H1 (cell line): ENCODE measurements at regions not wholly inside any gene's neighbourhood (a gene's known extent, or its start where the extent isn't known, plus 50 kb on each side); places are given as distances from the start of the nearest gene placed in this dataset.

Experiments
- CTCF ChIA-PET: fragments of 300-600 bp; sonication (Branson Sonifier 250); formaldehyde crosslinking; loops from one replicate; lab custom pipeline; 2021; ENCODE audit not compliant: partially characterized antibody; lab: Charles Lee
- POLR2A ChIA-PET: fragments of 300-600 bp; sonication (Branson Sonifier 250); formaldehyde crosslinking; loops from one replicate; lab custom pipeline; 2021; ENCODE audit warnings: inconsistent platforms; ENCODE audit not compliant: partially characterized antibody; lab: Charles Lee
- DNase-seq, 2 experiments: peaks; one replicate each; pipeline versions ENCODE4 v3.0.0 to v3.0.0-alpha.2; 2010 to 2022; ENCODE audit warnings: low spot score in 2 of 2, low read depth in 1 of 2, mixed read lengths in 1 of 2
- FAIRE-seq: peaks from 2 replicates; lab custom pipeline; 2011; peaks lifted over from hg19 to GRCh38; lab: Jason Lieb, UNC
- H2AFZ ChIP-seq: 2 replicates; pipeline ENCODE4 v1.8.1; 2012; ENCODE audit warnings: low read length, inconsistent platforms
- H2AK5ac ChIP-seq: 2 replicates; pipeline ENCODE4 v1.6.1; 2013; ENCODE audit warnings: low read depth, low read length
- H2BK120ac ChIP-seq: replicated peaks from 2 replicates; pipeline ENCODE3; 2013; ENCODE audit warnings: low read depth, low read length, inconsistent platforms
- H2BK12ac ChIP-seq: 2 replicates; pipeline ENCODE4 v1.6.1; 2013; ENCODE audit warnings: low read depth, low read length
- H2BK15ac ChIP-seq: 2 replicates; pipeline ENCODE4 v1.6.1; 2013; ENCODE audit warnings: low read length
- H2BK20ac ChIP-seq: 2 replicates; pipeline ENCODE4 v1.6.1; 2013; ENCODE audit warnings: low read length
- H2BK5ac ChIP-seq: 2 replicates; pipeline ENCODE4 v1.6.1; 2013; ENCODE audit warnings: low read depth, low read length
- H3K14ac ChIP-seq: 2 replicates; pipeline ENCODE4 v1.6.1; 2013; ENCODE audit warnings: inconsistent platforms; ENCODE audit not compliant: insufficient read length
- H3K18ac ChIP-seq: 2 replicates; pipeline ENCODE4 v1.6.1; 2013; ENCODE audit warnings: low read length; ENCODE audit errors: extremely low read depth
- H3K23ac ChIP-seq: 2 replicates; pipeline ENCODE4 v1.6.1; 2013; ENCODE audit warnings: inconsistent platforms; ENCODE audit not compliant: insufficient read length
- H3K23me2 ChIP-seq: 2 replicates; pipeline ENCODE4 v1.6.1; 2013; ENCODE audit warnings: low read depth, low read length
- H3K27ac ChIP-seq: 2 replicates; pipeline ENCODE4 v1.6.1; 2011; ENCODE audit warnings: low read depth, low read length, inconsistent platforms
- H3K27me3 ChIP-seq, 4 experiments: replicated peaks in 1 of 4; 1 replicate in 1 of 4; 2 replicates in 3 of 4; pipeline versions ENCODE4 v1.6.1 to v1.8.1; 2011 to 2013; ENCODE audit warnings: low read length in 3 of 4, mild to moderate bottlenecking in 3 of 4, inconsistent platforms in 2 of 4, mixed read lengths in 2 of 4, moderate library complexity in 1 of 4; ENCODE audit not compliant: control insufficient read depth in 3 of 4, insufficient read depth in 3 of 4; ENCODE audit errors: extremely low read depth in 1 of 4
- H3K36me3 ChIP-seq, 4 experiments: 2 replicates each; pipeline versions ENCODE4 v1.6.1 to v1.8.1; 2011 to 2013; ENCODE audit warnings: mild to moderate bottlenecking in 4 of 4, low read length in 3 of 4, moderate library complexity in 2 of 4, control low read depth in 1 of 4, inconsistent platforms in 1 of 4; ENCODE audit not compliant: insufficient read depth in 4 of 4, control insufficient read depth in 2 of 4
- H3K4ac ChIP-seq: replicated peaks from 2 replicates; pipeline ENCODE3; 2013; ENCODE audit warnings: low read length, low read depth, mixed read lengths, inconsistent platforms; ENCODE audit not compliant: insufficient read length
- H3K4me1 ChIP-seq, 4 experiments: replicated peaks in 1 of 4; 1 replicate in 1 of 4; 2 replicates in 3 of 4; pipeline versions ENCODE4 v1.6.1 to v1.8.1; 2011 to 2013; ENCODE audit warnings: low read length in 3 of 4, inconsistent platforms in 2 of 4, mixed read lengths in 1 of 4; ENCODE audit not compliant: insufficient read depth in 4 of 4, control insufficient read depth in 3 of 4
- H3K4me2 ChIP-seq, 2 experiments: 2 replicates each; pipeline versions ENCODE4 v1.6.1 to v1.8.1; 2011 to 2013; ENCODE audit warnings: low read depth in 2 of 2, low read length in 2 of 2, control low read depth in 1 of 2, inconsistent platforms in 1 of 2, mild to moderate bottlenecking in 1 of 2; ENCODE audit not compliant: insufficient read depth in 1 of 2
- H3K4me3 ChIP-seq, 4 experiments: fragments of 200-600, 300-600 bp in 1 of 4; sonication (generic), shearing (Covaris generic), sonication (Bioruptor Twin) in 1 of 4; 2 replicates each; pipeline versions ENCODE4 v1.5.1 to v1.8.1; 2011 to 2016; ENCODE audit warnings: low read length in 4 of 4, low read depth in 3 of 4, control low read depth in 2 of 4, inconsistent platforms in 2 of 4, mild to moderate bottlenecking in 2 of 4, mixed read lengths in 1 of 4, moderate library complexity in 1 of 4; ENCODE audit not compliant: insufficient read depth in 2 of 4; ENCODE audit errors: extremely low read depth in 1 of 4
- H3K56ac ChIP-seq: replicated peaks from 2 replicates; pipeline ENCODE3; 2013; ENCODE audit warnings: low read depth, mild to moderate bottlenecking, mixed read lengths, low read length, inconsistent platforms; ENCODE audit not compliant: insufficient read length
- H3K79me1 ChIP-seq: 2 replicates; pipeline ENCODE4 v1.6.1; 2013; ENCODE audit warnings: low read depth, low read length, control low read depth
- H3K79me2 ChIP-seq, 2 experiments: 2 replicates each; pipeline versions ENCODE4 v1.6.1 to v1.8.1; 2012 to 2013; ENCODE audit warnings: low read length in 2 of 2, mild to moderate bottlenecking in 2 of 2, inconsistent platforms in 1 of 2; ENCODE audit not compliant: insufficient read depth in 2 of 2, control insufficient read depth in 1 of 2
- H3K9ac ChIP-seq, 4 experiments: replicated peaks in 1 of 4; 1 replicate in 1 of 4; 2 replicates in 3 of 4; pipeline versions ENCODE4 v1.6.1 to v1.8.1; 2011 to 2013; ENCODE audit warnings: low read depth in 3 of 4, low read length in 3 of 4, control low read depth in 2 of 4, mild to moderate bottlenecking in 2 of 4, moderate library complexity in 2 of 4, inconsistent platforms in 1 of 4; ENCODE audit errors: extremely low read depth in 1 of 4
- H3K9me3 ChIP-seq, 2 experiments: 2 replicates each; pipeline versions ENCODE4 v1.6.1 to v1.8.1; 2012 to 2013; ENCODE audit warnings: mild to moderate bottlenecking in 2 of 2, moderate library complexity in 2 of 2, control low read depth in 1 of 2, inconsistent platforms in 1 of 2, low read depth in 1 of 2, low read length in 1 of 2, mixed read lengths in 1 of 2; ENCODE audit not compliant: insufficient read depth in 2 of 2
- H4K20me1 ChIP-seq, 2 experiments: replicated peaks in 1 of 2; 2 replicates each; pipeline versions ENCODE3 to v1.8.1; 2011 to 2013; ENCODE audit warnings: inconsistent platforms in 2 of 2, low read length in 2 of 2, mild to moderate bottlenecking in 1 of 2; ENCODE audit not compliant: insufficient read depth in 2 of 2, control insufficient read depth in 1 of 2
- H4K5ac ChIP-seq: 2 replicates; pipeline ENCODE4 v1.6.1; 2013; ENCODE audit warnings: low read length, low read depth, mixed read lengths, inconsistent platforms; ENCODE audit not compliant: insufficient read length
- H4K8ac ChIP-seq: 2 replicates; pipeline ENCODE4 v1.8.0; 2013; ENCODE audit warnings: mild to moderate bottlenecking, moderate library complexity, low read length, inconsistent platforms; ENCODE audit not compliant: insufficient read depth; ENCODE audit errors: extremely low read depth
- H4K91ac ChIP-seq: replicated peaks from 2 replicates; pipeline ENCODE3; 2013; ENCODE audit warnings: low read length, mixed read lengths, inconsistent platforms; ENCODE audit not compliant: insufficient read length
- BCL11A ChIP-seq, 2 experiments: IDR thresholded peaks; one replicate each; pipeline ENCODE4 v1.6.1; 2011; ENCODE audit warnings: low read depth in 2 of 2, low read length in 2 of 2, mild to moderate bottlenecking in 2 of 2
- GABPA ChIP-seq: IDR thresholded peaks from 2 replicates; pipeline ENCODE4 v1.6.1; 2011; ENCODE audit warnings: mild to moderate bottlenecking, low read length, moderate library complexity, borderline replicate concordance; ENCODE audit not compliant: insufficient read depth
- POU5F1 ChIP-seq: IDR thresholded peaks from 2 replicates; pipeline ENCODE4 v1.6.1; 2011; ENCODE audit warnings: low read depth, mild to moderate bottlenecking, low read length, moderate library complexity
- RAD21 ChIP-seq, 2 experiments: IDR thresholded peaks in 1 of 2; conservative IDR thresholded peaks in 1 of 2; 2 replicates each; pipeline ENCODE4 v1.6.1; 2011; ENCODE audit warnings: low read depth in 2 of 2, low read length in 2 of 2, improper control_type of control experiment in 1 of 2, inconsistent platforms in 1 of 2, mild to moderate bottlenecking in 1 of 2, moderate library complexity in 1 of 2
- WGBS, 2 experiments: shearing (Covaris generic) in 1 of 2; methylation state at CpG; one replicate each; pipeline versions ENCODE4 v1.1.6 to v1.1.7; 2013 to 2015; ENCODE audit warnings: low lambda C conversion rate in 2 of 2, mixed read lengths in 2 of 2, inconsistent platforms in 1 of 2, low coverage in 1 of 2, missing lambda C conversion rate in 1 of 2; ENCODE audit not compliant: insufficient replicate concordance in 2 of 2, insufficient coverage in 1 of 2, insufficient read length in 1 of 2; ENCODE audit errors: extremely low coverage in 1 of 2, missing lambda C conversion rate in 1 of 2; 5-methylcytosine and 5-hydroxymethylcytosine counted together

- WGBS, 2 experiments = 86% methylated on average over 6 of the region's 6 CpGs; no CpG with 5 or more reads in 1 of the 2 experiments
- Histone ChIP-seq H2BK5ac (no peak overlapping the region), H3K23me2 (no peaks in the 10 kb centered on the region; the same call in 1 of the 2 replicates), H3K79me2 (no peaks in the 10 kb centered on the region), H2BK12ac (no peak overlapping the region), H2AK5ac (no peak overlapping the region), H3K4me3 (no peak overlapping the region), H3K56ac (no peak overlapping the region), H3K9me3 (no peaks in the 10 kb centered on the region), H3K4me1 (peaks cover 0 to 4% (median 0%) of the 10 kb centered on the region in 4 experiments; a peak in 1 of 7 replicates), H3K23ac (no peak overlapping the region), H3K9ac (no peak overlapping the region), H3K4ac (no peak overlapping the region), H3K18ac (no peak overlapping the region), H3K36me3 (no peaks in the 10 kb centered on the region), H4K20me1 (no peaks in the 10 kb centered on the region), H3K79me1 (no peaks in the 10 kb centered on the region), H4K91ac (no peak overlapping the region), H2BK120ac (no peak overlapping the region), H2BK15ac (no peak overlapping the region), H3K14ac (no peak overlapping the region), H3K27ac (no peak overlapping the region), H2BK20ac (no peak overlapping the region), H3K27me3 (no peaks in the 10 kb centered on the region), H4K8ac (no peak overlapping the region), H4K5ac (no peak overlapping the region), H3K4me2 (no peak overlapping the region), H2AFZ (no peak overlapping the region)
- DNase-seq (no peak), FAIRE-seq (no peak)
- CTCF ChIA-PET = no interaction called here
- POLR2A ChIA-PET = no interaction called here
- no peak for TF ChIP-seq RAD21 (IDR thresholded peaks at IDR 0.05 in 1 of 2, conservative IDR thresholded peaks at IDR 0.05 in 1 of 2; ENCODE audit: low read depth in 2 of 2, low read length in 2 of 2)
- no peak for TF ChIP-seq POU5F1
- no peak for TF ChIP-seq BCL11A (IDR thresholded peaks at IDR 0.05; ENCODE audit: low read depth in 2 of 2, low read length in 2 of 2)
- no peak for TF ChIP-seq GABPA
Observed at GRCh38 chr14:104419865-104420505, 159.6 kb upstream of the C14orf180 start.
